Hematopoietic multipotent progenitor cell (in vitro differentiated cells): ENCODE measurements at regions not wholly inside any gene's neighbourhood (a gene's known extent, or its start where the extent isn't known, plus 50 kb on each side); places are given as distances from the start of the nearest gene placed in this dataset.

Experiments used
- DNase-seq, 3 donors: peaks; one replicate each; pipeline ENCODE4 v3.0.0-alpha.2; 2011 to 2015; ENCODE audit warnings: low read depth in 2 of 3, low spot score in 2 of 3

- DNase-seq: no peak
Measured at GRCh38 chr5:10081584-10081983, 168.1 kb downstream of the ATPSCKMT start.

DNA sequence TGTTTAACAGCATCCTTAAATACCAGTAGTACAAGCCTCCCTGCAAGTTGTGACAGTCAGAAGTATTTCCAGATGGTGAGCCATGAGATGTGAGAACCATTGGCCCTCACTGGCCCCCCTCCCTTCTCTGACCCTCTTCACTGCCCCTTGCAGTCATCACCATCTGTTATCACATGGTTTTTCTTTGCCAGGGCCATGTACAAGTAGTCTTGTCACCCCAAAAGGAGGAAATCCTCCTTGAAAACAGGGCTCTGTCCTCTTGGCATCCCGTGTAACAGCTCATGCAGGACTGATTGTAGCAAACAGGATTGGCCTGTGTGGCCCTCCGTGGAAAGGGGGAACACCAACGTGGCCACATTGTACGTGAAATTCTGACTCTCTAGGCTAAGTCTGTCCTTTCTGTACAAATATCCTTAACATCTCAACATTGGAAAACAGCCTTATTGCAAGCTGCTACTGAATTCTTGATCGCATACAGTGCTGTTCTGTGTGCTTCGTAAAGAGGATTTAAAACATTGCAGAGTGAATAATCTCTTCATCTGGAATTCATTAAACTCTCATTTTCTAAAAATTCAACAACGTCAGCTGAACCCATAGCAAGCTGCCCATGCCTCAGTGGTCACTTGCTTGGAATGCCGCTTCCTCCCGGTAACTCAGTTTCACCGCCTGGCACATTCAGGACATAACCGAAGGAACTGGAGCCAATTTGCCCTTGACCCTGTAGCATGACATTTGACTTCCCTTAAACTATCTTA lies 171.7 kb downstream of the ATPSCKMT start:
- DNase-seq: no peak

- DNase-seq: no peak
Measured at GRCh38 chr5:10073441-10074104, 176.1 kb downstream of the ATPSCKMT start.

- no peak for DNase-seq
Measured at GRCh38 chr5:10069637-10070313, 179.9 kb downstream of the ATPSCKMT start.

GRCh38 chr5:10065428-10066000 lies 184.2 kb downstream of the ATPSCKMT start:
- no peak for DNase-seq

GRCh38 chr5:10064546-10065195 lies 185.0 kb downstream of the ATPSCKMT start:
- no peak for DNase-seq

- no peak for DNase-seq
Measured at GRCh38 chr5:10063997-10064396, 185.7 kb downstream of the ATPSCKMT start.

- no peak for DNase-seq
Measured at GRCh38 chr5:10059980-10060379, 189.7 kb downstream of the ATPSCKMT start.

- DNase-seq: no peak
Measured at GRCh38 chr5:10059556-10059955, 190.1 kb downstream of the ATPSCKMT start.

GRCh38 chr5:10057356-10057755 lies 192.3 kb downstream of the ATPSCKMT start:
- no peak for DNase-seq

DNA sequence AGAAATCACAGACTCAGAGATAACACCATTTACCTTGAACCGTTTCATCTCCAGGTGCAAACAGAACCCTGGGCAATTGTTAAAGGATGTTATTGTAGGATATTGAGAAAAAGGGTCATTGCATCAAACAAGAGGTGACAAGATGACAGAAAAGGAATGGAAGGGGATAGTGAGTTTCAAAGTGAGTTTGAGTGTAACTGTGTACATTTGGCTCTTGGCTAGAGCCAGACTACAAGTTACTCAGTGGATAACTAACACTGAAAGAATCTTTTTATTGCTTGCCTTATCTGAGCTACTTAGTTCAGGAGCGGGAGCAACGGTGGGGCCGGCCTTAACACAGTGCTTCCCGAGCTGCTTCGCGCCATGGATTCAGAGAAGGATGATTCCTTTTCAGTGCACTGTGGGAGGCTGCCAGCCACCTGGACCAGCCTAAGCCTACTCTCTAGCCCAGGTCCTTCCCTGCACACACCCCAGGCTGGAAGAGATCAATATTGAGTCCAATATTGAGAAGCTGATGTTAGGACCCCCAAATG lies 193.4 kb downstream of the ATPSCKMT start:
- no peak for DNase-seq

DNA sequence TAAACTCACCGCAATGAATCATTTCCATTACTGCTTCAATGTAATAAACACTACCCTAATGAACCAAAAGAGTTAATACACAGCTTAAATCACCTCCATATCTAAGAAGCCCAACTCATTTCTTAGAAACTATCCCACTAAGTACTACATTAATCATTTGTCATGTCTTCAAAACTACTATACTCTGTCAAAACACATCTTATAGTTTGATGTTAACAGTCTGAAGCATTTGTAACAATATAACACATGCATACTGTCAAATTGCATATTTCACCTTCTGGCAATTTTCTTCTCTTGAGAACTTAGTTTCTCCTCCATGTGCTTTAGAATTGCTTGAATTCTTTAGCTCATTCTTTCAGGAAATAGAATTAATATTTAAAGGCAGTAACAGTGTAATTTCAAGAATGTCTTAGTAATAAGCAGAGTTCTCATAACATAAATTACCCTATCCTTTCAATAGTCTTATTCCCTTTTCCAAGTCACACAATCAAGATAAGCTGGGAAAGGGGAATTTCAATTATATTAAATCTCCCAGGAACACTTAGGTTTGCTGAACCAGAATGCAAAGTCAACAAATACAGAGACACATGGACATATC lies 199.7 kb downstream of the ATPSCKMT start:
- no peak for DNase-seq

DNA sequence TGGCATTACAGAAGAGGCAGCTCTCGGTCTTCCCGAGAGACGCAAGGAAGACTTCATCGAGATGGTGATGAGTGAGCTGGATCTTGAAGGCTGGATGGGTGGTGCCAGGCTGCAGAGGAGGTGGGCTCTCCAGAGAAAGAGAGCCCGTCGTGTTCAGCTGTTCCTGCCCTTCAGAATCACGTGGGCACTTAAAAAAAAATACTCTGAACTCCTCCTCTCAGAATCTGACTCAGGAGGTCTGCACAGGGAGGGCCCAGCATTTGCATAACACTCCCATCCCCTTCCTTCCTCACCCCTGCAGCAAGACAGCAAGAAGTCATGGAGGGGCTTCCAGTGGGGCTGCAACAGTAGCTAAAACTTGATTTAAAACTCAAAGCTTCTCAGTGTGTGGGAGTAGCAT lies 203.0 kb downstream of the ATPSCKMT start:
- DNase-seq: no peak

GRCh38 chr5:10045376-10045775 lies 204.3 kb downstream of the ATPSCKMT start:
- no peak for DNase-seq

DNA sequence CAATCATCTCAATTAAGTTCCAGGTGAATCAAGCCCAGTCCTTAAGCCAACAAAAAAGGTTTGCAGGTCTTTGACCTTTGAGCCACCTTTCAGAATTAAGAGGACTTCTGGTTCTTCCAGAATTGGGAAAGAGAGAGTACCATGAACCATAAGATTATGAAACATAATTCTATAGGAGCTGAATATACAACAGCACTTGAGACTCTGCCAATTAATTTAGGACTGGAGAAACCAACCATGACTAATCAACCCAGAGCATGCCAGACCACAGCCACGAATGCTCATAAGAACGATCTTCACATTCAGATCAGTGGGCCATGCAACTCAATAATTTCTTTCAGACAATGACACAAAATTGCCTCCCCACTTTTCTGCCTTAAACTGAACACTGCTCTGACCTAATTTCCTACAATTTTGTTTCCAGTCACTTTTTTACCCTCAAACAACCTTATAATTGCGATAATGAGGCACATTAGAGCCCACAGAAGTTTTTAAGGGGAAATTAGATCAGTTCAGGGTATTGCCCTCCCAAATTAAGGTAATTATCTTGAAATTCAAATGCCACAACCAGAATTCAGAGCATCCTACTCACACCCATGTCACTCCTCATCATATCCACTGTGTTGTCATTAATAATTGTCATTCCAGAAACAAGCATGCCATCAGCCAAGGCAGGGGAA lies 213.4 kb downstream of the ATPSCKMT start:
- DNase-seq: no peak

DNA sequence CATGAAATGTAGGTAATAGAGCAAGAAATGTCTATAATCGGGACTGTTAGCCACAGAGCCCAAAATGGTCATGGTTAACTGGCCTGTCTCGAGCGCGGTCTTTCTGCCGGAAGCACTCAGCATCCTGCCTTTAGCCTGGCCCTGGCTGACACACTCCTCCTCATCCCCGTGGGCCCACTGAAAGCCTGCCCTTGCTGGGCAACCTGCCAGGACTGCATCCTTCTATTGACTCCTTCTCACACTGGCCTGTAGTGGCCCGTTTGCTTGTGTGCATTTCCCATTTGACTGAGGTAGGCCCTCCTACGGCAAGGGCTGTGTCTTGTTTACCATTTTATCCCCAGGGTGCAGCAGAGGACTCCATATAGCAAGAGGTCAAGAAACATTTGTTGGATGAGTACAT lies 215.7 kb downstream of the ATPSCKMT start:
- DNase-seq: no peak

DNA sequence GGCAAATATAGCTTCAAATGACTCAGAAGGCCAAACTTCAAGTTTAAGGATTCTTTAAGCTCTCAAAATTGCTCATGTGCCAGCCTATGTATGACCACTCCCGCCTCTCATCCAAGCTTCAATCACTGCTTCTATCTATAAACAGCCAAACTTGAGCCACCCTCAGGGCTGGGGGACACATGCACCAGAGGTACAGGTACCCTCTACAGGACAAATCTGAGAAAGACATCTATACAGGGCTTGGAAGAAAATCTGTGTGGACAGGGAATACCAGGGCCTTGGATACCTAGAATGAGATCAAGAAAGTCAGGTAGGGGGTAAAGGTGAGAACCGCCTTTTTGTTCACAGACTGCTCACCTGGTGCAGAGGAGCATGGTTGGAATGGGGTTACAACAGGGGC lies 217.9 kb downstream of the ATPSCKMT start:
- no peak for DNase-seq

DNA sequence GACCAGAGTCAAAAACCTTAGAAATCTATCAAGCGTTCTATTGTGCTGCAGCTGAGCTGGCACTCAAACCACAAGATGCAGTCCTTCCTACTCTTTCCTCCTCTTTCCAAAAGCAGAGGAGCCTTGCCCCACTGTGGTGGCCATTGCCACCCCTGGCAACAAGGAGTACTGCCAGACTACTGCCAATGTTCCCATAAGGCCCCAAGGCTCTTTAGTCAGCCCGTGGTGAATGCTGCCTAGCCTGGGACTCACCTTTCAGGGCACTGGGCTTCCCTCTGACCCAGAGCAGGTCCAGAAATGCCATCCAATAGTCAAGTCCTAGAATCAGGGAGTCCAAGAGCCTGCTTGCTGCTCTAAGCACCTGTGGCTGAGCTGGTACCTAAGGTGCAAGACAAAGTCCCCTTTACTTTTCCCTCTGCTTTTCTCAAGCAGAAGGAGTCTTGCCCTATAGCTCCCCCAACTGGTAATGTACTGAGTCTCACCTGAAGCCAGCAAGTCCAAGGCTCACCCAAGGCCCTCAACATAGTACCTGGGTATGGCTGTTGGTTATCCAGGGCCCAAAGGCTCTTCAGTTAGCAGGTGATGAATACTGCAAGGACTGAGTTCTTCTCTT lies 219.4 kb downstream of the ATPSCKMT start:
- DNase-seq: no peak

DNA sequence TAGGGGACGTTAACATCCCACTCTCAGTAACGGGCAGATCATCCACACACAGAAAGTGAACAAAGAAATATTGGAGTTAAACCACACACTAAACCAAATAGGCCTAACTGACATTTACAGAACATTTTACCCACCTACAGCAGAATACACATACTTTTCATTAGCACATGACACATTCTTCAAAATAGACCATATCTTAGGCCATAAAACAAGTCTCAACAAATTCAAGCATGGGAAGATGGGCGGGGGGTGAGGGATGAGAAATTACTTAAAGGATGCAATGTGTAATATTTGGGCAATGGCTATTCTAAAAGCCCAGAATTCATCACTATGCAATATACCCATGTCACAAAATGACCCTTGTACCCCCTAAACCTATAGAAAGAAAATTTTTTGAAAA lies 226.2 kb downstream of the ATPSCKMT start:
- DNase-seq: no peak
